ENCODE measurements at regions not wholly inside any gene's neighbourhood (a gene's known extent, or its start where the extent isn't known, plus 50 kb on each side); places are given as distances from the start of the nearest gene placed in this dataset.

GRCh38 chr3:83477563-83477962, 1481.2 kb upstream of the CADM2 start:
- TF ChIP-seq CTCF (conservative IDR thresholded peaks at IDR 0.05; ENCODE audit: low read depth, low read length) = no peak
- TF ChIP-seq EZH2phosphoT487 (IDR thresholded peaks at IDR 0.05; ENCODE audit: borderline replicate concordance, low read length) = no peak
- no peak for TF ChIP-seq EZH2 (IDR thresholded peaks at IDR 0.05; ENCODE audit: low read length, unreplicated experiment)
